Spleen (tissue), 11 donors: ENCODE measurements at regions not wholly inside any gene's neighbourhood (a gene's known extent, or its start where the extent isn't known, plus 50 kb on each side); places are given as distances from the start of the nearest gene placed in this dataset.

Experiments used
- DNase-seq: peaks from one replicate; pipeline ENCODE4 v3.0.0-alpha.2; 2020
- H3K27ac ChIP-seq, 8 donors: fragments of 200-600 bp; sonication (generic) in 7 of 8; 1 replicate in 4 of 8; 2 replicates in 4 of 8; pipeline versions ENCODE4 v1.5.0 to v1.8.0; 2016 to 2021; ENCODE audit warnings: inconsistent platforms in 4 of 8, mild to moderate bottlenecking in 4 of 8, moderate library complexity in 1 of 8
- H3K27me3 ChIP-seq, 7 donors: fragments of 200-600 bp; sonication (generic) in 6 of 7; replicated peaks in 1 of 7; 1 replicate in 4 of 7; 2 replicates in 3 of 7; pipeline versions ENCODE4 v1.5.0 to v1.8.0; 2016 to 2021; ENCODE audit warnings: inconsistent platforms in 3 of 7, mild to moderate bottlenecking in 1 of 7
- H3K36me3 ChIP-seq, 6 donors: fragments of 200-600 bp; sonication (generic) in 5 of 6; 1 replicate in 4 of 6; 2 replicates in 2 of 6; pipeline versions ENCODE4 v1.5.0 to v1.8.0; 2016 to 2021; ENCODE audit warnings: inconsistent platforms in 2 of 6
- H3K4me1 ChIP-seq, 6 donors: fragments of 200-600 bp; sonication (generic) in 5 of 6; 1 replicate in 3 of 6; 2 replicates in 3 of 6; pipeline versions ENCODE4 v1.5.0 to v1.8.0; 2016 to 2021; ENCODE audit warnings: inconsistent platforms in 3 of 6
- H3K4me3 ChIP-seq, 8 donors: fragments of 200-600 bp; sonication (generic) in 7 of 8; 1 replicate in 4 of 8; 2 replicates in 4 of 8; pipeline versions ENCODE4 v1.5.0 to v1.8.0; 2016 to 2021; ENCODE audit warnings: inconsistent platforms in 4 of 8, mild to moderate bottlenecking in 4 of 8, moderate library complexity in 2 of 8
- H3K9me3 ChIP-seq, 8 donors: fragments of 200-600 bp; sonication (generic) in 7 of 8; 1 replicate in 4 of 8; 2 replicates in 4 of 8; pipeline versions ENCODE4 v1.5.0 to v1.8.0; 2016 to 2021; ENCODE audit warnings: inconsistent platforms in 4 of 8
- CTCF ChIP-seq, 11 experiments: fragments of 200-600 bp in 7 of 11; fragments of 450-650 bp in 4 of 11; sonication (generic) in 4 of 11; IDR thresholded peaks in 8 of 11; conservative IDR thresholded peaks in 3 of 11; 1 replicate in 7 of 11; 2 replicates in 4 of 11; pipeline versions ENCODE4 v1.4.0 to v1.8.0; 2016 to 2021; ENCODE audit warnings: antibody characterized with exemption in 11 of 11, inconsistent platforms in 4 of 11, mild to moderate bottlenecking in 1 of 11
- POLR2A ChIP-seq, 3 donors: fragments of 450-650 bp; IDR thresholded peaks; one replicate each; pipeline ENCODE4 v1.5.1; 2017; ENCODE audit warnings: antibody characterized with exemption in 3 of 3, mild to moderate bottlenecking in 1 of 3
- POLR2AphosphoS5 ChIP-seq, 3 donors: sonication (generic); formaldehyde crosslinking; IDR thresholded peaks; one replicate each; pipeline ENCODE4 v1.5.1; 2017; ENCODE audit warnings: antibody characterized with exemption in 3 of 3
- WGBS, 5 donors: extraction: QIAGEN DNeasy Blood & Tissue Kit in 3 of 5; methylation state at CpG; one replicate each; pipeline versions ENCODE4 v1.1.5 to v1.1.7; 2013 to 2018; 5-methylcytosine and 5-hydroxymethylcytosine counted together
- intact Hi-C: fragments of 100-400 bp; cut with DNase I; formaldehyde crosslinking; loops from one replicate; pipeline ENCODE4 v1.15.0; 2023; ENCODE audit warnings: low total_unique reads
- donor health status: healthy with polysubstance abuse.
- donor health status: DM: no; HTN: no; CAD: no; lungs with moderate emphysema.
- donor health status: DM: no; HTN: no; CAD: no.
- donor health status: Bipolar disorder and iron deficiency.
- donor health status: healthy.
- donor health status: DM: no; HTN: no; CAD: no.
- donor health status: DM: yes; HTN: yes; CAD: no.

GRCh38 chr11:29281271-29281777 lies 735.5 kb downstream of the KCNA4 start:
- no peak for TF ChIP-seq POLR2A (IDR thresholded peaks at IDR 0.05)
- TF ChIP-seq POLR2AphosphoS5 (IDR thresholded peaks at IDR 0.05), result no peak
- no peak for TF ChIP-seq CTCF (IDR thresholded peaks at IDR 0.05 in 8 of 11, conservative IDR thresholded peaks at IDR 0.05 in 3 of 11)
- Histone ChIP-seq H3K4me1 (no peaks in the 10 kb centered on the region), H3K27me3 (no peaks in the 10 kb centered on the region), H3K9me3 (peaks cover 0 to 5% (median 0%) of the 10 kb centered on the region in 8 donors), H3K36me3 (no peaks in the 10 kb centered on the region), H3K27ac (no peak overlapping the region), H3K4me3 (no peak overlapping the region)
- WGBS, 5 donors, result 71 to 85% (median 78%) methylated on average over 3 of the region's 3 CpGs
- no peak for DNase-seq
- intact Hi-C loops, result no loop called here

- Histone ChIP-seq H3K27ac (no peak overlapping the region), H3K36me3 (no peaks in the 10 kb centered on the region), H3K4me1 (no peaks in the 10 kb centered on the region), H3K27me3 (no peaks in the 10 kb centered on the region), H3K4me3 (no peak overlapping the region), H3K9me3 (peaks cover 0 to 5% (median 0%) of the 10 kb centered on the region in 8 donors)
- TF ChIP-seq CTCF (IDR thresholded peaks at IDR 0.05 in 8 of 11, conservative IDR thresholded peaks at IDR 0.05 in 3 of 11) (no peak), POLR2AphosphoS5 (IDR thresholded peaks at IDR 0.05) (no peak), POLR2A (IDR thresholded peaks at IDR 0.05) (no peak)
- intact Hi-C loops, result no loop called here
- DNase-seq, result no peak
- 65 to 85% (median 78%) methylated on average over 2 of the region's 2 CpGs for WGBS, 5 donors
These were observed 736.4 kb downstream of the KCNA4 start for GRCh38 chr11:29280452-29280851.

GRCh38 chr11:29279716-29280115 lies 737.1 kb downstream of the KCNA4 start:
- Histone ChIP-seq H3K27me3 (no peaks in the 10 kb centered on the region), H3K36me3 (no peaks in the 10 kb centered on the region), H3K4me3 (no peak overlapping the region), H3K4me1 (no peaks in the 10 kb centered on the region), H3K9me3 (peaks cover 0 to 5% (median 0%) of the 10 kb centered on the region in 8 donors), H3K27ac (no peak overlapping the region)
- WGBS, 5 donors, result 83 to 94% (median 90%) methylated on average over 2 of the region's 2 CpGs
- intact Hi-C loops, result no loop called here
- no peak for DNase-seq
- TF ChIP-seq CTCF (IDR thresholded peaks at IDR 0.05 in 8 of 11, conservative IDR thresholded peaks at IDR 0.05 in 3 of 11) (no peak), POLR2A (IDR thresholded peaks at IDR 0.05) (no peak), POLR2AphosphoS5 (IDR thresholded peaks at IDR 0.05) (no peak)

- Histone ChIP-seq H3K9me3 (peaks cover 0 to under 1% (median 0%) of the 10 kb centered on the region in 8 donors), H3K27ac (no peak overlapping the region), H3K4me1 (no peaks in the 10 kb centered on the region), H3K27me3 (no peaks in the 10 kb centered on the region), H3K4me3 (no peak overlapping the region), H3K36me3 (no peaks in the 10 kb centered on the region)
- no peak for TF ChIP-seq POLR2A (IDR thresholded peaks at IDR 0.05)
- no peak for TF ChIP-seq CTCF (IDR thresholded peaks at IDR 0.05 in 8 of 11, conservative IDR thresholded peaks at IDR 0.05 in 3 of 11)
- no peak for TF ChIP-seq POLR2AphosphoS5 (IDR thresholded peaks at IDR 0.05)
- no peak for DNase-seq
- WGBS, 5 donors, result 77 to 85% (median 84%) methylated on average over 5 of the region's 5 CpGs
- intact Hi-C loops, result no loop called here
These were observed 744.7 kb downstream of the KCNA4 start for GRCh38 chr11:29272019-29272654.
